HG03432 (cell line): ENCODE measurements at regions not wholly inside any gene's neighbourhood (a gene's known extent, or its start where the extent isn't known, plus 50 kb on each side); places are given as distances from the start of the nearest gene placed in this dataset.
"Not testable (repeated sequence)": the region's sequence is repeated elsewhere in the genome, so short reads cannot be mapped to it uniquely, and the experiment has no call there.

ENCODE experiments used
- ATAC-seq: cut with Tn5 transposase; IDR thresholded peaks from one replicate; pipeline ENCODE4 v1.9.1; 2021; ENCODE audit warnings: mild to moderate bottlenecking, moderate library complexity; ENCODE audit not compliant: unreplicated experiment

DNA sequence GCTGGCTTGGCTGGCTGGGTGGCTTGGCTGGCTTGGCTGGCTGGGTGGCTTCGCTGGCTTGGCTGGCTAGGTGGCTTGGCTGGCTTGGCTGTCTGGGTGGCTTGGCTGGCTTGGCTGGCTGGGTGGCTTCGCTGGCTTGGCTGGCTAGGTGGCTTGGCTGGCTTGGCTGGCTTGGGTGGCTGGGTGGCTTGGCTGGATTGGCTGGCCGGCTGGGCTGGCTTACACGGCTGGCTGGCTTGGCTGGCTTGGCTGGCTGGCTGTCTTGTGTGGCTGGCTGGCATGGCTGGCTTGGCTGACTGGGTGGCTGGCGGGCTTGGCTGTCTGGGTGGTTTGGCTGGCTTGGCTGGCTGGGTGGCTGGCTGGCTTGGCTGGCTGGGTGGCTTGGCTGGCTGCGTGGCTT, 437.0 kb downstream of the GOLGA6L6 start:
- not testable (repeated sequence) for ATAC-seq

DNA sequence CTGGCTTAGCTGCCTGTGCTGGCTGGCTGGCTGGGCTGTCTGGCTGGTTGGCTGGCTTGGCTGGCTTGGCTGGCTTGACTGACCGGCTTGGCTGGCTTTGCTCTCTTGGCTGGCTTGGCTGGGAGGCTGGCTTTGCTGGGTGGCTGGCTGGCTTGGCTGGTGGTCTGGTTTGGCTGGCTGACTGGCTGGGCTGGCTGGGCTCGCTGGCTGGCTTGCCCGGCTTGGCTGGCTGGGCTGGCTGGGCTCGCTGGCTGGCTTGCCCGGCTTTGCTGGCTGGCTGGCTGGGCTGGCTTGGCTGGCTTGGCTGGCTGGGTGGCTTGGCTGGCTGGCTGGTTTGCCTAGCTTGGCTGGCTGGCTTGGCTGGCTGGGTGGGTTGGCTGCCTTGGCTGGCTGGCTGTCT, 438.7 kb downstream of the GOLGA6L6 start:
- not testable (repeated sequence) for ATAC-seq

DNA sequence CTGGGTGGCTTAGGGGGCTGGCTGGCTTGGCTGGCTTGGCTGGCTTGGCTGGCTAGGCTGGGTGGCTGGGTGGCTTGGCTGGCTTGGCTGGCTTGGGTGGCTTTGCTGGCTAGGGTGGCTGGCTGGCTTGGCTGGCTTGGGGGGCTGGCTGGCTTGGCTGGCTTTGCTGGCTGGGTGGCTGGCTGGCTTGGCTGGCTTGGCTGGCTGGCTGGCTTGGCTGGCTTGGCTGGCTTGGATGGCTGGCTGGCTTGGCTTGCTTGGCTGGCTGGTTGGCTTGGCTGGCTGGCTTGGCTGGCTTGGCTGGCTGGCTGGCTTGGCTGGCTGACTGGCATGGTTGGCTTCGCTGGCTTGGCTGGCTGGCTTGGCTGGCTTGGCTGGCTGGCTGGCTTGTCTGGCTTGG, 439.4 kb downstream of the GOLGA6L6 start:
- ATAC-seq = not testable (repeated sequence)

DNA sequence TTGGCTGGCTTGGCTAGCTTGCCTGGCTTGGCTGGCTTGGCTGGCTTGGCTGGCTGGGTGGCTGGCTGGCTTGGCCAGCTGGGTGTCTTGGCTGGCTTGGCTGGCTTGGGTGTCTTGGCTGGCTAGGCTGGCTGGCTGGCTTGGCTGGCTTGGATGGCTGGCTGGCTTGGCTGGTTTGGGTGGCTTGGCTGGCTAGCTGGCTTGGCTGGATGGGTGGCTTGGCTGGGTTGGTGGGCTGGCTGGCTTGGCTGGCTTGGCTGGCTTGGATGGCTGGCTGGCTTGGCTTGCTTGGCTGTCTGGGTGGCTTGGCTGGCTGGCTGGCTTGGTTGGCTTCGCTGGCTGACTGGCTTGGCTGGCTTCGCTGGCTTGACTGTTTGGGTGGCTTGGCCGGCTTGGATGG, 440.3 kb downstream of the GOLGA6L6 start:
- not testable (repeated sequence) for ATAC-seq

DNA sequence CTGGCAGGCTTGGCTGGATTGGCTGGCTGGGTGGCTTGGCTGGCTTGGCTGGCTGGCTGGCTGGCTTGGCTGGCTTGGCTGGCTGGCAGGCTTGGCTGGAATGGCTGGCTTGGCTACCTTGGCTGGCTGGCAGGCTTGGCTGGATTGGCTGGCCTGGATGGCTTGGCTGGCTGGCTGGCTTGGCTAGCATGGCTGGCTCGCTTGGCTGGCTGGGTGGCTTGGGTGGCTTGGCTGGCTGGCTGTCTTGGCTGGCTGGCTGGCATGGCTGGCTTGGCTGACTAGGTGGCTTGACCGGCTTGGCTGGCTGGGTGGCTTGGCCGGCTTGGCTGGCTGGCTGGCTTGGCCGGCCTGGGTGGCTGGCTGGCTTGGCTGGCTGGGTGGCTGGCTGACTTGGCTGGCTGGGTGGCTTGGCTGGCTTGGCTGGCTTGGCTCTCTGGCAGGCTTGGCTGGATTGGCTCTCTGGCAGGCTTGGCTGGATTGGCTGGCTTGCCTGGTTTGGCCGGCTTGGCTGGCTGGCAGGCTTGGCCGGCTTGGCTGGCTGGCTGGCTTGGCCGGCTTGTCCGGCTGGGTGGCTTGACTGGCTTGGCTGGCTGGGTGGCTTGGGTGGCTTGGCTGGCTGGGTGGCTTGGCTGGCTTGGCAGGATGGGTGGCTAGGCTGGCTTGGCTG, 440.9 kb downstream of the GOLGA6L6 start:
- not testable (repeated sequence) for ATAC-seq

DNA sequence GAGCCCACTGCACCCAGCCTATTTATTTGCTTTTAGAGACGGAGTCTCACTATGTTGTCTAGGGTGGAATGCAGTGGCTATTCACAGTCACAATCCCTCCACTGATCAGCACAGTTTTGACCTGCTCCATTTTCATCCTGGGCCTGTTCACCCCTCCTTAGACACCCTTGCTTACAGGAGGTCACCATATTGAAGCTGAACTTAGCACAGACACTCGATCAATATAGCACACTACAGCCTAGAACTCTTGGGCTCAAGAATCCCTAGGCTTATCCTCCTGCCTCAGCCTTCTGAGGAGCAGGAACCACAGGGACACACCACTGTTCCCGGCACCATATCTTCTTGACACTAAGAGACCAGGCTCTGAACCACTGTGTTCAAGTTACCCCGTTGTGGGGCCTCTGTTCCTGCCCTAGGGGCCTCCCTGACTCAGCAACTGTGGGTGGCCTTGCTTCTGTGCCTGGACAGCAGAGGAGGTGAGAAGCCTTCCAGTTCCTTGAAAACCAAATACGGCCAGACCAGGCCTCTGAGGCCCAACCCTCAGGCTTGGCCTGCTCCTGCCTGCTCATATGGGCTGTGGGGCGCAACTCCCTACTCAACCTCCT, 445.8 kb downstream of the GOLGA6L6 start:
- not testable (repeated sequence) for ATAC-seq

DNA sequence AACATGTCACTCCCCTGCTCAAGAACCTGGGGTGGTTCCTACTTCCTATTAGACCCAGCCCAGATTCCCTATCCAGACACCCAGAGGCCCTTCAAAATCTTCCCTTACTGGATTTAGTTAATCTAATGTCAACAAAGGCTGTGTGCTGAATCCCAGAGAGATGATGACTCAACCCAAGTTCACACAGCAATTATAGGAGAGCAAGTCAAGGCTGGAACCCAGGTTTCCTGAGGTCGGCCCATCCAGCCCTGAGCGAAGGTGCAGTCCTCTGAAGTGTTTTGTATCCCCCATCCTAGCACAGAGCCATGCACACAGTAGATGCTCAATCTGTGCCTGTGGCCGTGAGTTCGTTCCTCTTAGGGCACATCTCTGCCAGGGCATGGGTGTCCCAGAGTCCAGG, 452.1 kb downstream of the GOLGA6L6 start:
- not testable (repeated sequence) for ATAC-seq

DNA sequence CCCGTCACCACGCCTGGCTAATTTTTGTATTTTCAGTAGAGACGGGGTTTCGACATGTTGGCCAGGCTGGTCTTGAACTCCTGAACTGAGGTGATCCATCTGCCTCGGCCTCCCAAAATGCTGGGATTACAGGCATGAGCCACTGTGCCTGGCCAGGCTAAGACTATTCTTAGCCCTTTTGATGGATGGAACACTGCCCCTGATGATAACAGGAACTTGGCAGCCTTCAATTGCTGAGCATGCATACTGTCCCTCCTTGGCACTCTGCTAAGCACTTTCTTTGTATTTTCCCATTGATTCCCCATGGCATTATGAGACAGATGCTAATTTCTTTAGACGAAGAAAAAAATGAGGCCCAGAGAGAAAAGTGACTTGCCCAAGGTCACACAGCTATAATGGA, 457.6 kb downstream of the GOLGA6L6 start:
- ATAC-seq = not testable (repeated sequence)

DNA sequence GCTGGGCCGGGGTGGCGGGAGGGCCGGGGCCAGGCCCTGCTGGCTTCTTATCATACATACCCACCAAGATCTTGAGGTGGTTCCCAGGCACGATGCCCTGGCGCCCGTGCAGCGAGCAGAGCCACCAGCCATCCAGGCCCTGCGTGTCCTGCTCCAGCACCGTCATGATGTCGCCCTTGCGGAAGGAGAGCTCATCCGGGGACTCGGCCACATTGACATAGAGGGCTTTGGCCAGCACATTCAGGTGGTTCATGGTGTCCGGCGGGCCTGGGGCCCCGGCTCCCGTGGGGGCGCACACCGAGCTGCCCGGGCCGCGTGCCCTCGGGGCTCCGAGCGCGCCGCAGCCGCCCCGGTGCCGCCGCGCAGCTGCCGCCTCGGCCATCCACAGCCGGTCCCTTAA, 467.5 kb downstream of the GOLGA6L6 start:
- not testable (repeated sequence) for ATAC-seq

DNA sequence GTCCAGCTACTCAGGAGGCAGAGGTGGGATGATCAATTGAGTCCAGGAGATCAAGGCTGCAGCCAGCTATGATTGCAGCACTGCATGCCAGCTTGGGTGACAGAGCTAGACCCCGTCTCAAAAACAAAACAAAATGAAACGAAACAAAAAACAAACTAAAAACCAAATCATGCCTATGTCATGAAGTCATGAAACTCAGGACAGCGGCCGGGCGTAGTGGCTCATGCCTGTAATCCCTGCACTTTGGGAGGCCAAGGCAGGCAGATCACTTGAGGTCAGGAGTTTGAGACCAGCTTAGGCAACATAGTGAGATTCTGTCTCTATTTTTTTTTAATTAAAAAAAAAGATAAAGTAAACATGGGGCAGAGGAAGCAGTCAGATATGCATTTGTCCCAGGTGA, 472.6 kb downstream of the GOLGA6L6 start:
- not testable (repeated sequence) for ATAC-seq

DNA sequence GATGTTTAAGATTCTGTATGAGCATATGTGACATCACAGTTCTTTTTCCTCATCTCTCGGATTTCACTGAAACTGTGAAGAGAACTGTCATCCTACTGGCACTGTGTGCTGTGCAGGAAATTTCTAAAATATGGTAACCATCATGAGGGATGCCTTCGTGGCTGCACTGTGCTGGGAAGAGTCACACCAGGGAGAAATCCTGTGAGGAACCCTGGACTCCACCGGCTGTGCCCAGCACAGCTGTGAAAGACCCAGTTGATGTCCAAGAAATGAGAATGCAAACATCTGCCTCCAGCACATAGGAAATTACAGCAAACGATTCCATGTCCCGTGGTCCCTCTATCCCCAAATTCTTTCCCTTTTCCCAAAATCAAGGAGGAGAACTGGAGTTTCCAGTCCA, 475.4 kb downstream of the GOLGA6L6 start:
- ATAC-seq = not testable (repeated sequence)

DNA sequence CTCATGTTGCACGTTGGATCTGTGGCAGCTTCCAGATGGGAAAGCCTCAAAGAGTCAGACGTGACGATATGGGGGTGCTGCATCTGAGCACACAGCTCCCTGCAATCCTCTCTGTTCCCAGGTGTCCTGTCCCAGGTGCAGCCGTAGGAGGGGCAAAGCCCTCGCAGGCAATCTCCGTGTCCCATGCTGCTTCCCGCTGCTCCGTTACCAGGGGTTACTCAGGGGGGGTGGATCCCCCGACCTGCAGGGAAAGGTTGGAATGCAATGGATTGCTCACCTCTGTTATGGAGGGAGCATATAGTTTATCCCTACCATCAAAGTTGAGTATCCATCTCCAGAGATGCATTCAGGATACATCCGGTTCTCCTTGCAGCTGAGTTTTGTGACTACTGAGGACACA, 476.1 kb downstream of the GOLGA6L6 start:
- not testable (repeated sequence) for ATAC-seq

DNA sequence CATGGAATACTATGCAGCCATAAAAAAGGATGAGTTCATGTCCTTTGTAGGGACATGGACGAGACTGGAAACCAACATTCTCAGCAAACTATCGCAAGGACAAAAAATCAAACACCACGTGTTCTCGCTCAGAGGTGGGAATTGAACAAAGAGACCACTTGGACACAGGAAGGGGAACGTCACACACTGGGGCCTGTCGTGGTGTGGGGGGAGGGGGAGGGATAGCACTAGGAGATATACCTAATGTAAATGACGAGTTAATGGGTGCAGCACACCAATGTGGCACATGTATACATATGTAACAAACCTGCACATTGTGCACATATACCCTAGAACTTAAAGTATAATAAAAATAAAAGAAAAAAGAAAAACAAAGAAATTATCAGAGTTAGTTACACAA, 478.4 kb downstream of the GOLGA6L6 start:
- not testable (repeated sequence) for ATAC-seq

DNA sequence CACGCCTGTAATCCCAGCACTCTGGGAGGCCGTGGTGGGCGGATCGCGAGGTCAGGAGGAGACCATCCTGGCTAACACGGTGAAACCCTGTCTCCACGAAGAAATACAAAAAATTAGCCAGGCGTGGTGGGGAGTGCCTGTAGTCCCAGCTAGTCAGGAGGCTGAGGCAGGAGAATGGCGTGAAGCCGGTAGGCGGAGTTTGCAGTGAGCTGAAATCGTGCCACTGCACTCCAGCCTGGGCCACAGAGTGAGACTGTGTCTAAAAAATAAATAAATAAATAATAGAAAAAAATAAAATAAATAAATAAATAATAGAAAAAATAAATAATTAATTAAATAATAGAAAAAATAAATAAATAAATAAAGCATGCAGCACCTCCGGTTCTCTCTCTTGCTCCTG, 480.8 kb downstream of the GOLGA6L6 start:
- ATAC-seq = not testable (repeated sequence)

DNA sequence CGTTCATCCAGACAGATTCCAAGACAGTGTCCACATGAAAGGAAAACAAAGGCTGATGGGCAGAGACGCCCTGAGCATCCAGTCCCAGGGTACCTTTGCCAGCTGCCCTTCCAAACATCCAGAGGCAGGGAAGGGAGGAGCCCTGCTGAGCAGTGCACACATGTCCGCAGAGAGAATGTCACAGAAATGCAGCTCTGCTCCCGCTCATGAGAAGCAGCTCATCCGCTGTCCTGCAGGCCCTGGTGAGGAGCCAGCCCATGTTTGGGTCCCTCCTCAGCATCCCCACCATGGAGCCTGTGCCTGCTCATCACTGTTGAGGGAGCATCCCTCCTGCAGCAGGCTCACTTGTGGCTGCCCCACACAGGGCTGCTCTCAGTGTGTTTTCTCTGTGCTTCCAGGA, 484.7 kb downstream of the GOLGA6L6 start:
- not testable (repeated sequence) for ATAC-seq

DNA sequence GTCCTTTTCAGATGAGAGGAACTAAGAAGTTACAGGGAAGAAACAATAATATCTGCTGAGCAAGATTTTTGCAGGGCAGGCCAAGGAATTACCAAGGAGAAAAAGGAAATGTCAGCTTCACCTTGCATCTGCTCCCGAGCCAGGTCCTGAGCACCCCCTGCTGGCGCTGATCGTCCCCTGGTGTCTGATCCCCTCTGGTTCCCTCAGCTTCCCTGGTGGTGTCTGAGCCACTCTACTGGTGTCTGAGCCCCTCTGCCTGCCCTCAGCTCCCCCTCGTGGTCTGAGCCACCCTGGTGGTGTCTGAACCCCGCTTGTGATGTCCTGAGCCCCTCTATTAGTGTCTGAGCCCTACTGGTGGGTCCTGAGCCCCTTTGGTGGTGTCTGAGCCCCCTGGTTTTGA, 485.7 kb downstream of the GOLGA6L6 start:
- not testable (repeated sequence) for ATAC-seq

DNA sequence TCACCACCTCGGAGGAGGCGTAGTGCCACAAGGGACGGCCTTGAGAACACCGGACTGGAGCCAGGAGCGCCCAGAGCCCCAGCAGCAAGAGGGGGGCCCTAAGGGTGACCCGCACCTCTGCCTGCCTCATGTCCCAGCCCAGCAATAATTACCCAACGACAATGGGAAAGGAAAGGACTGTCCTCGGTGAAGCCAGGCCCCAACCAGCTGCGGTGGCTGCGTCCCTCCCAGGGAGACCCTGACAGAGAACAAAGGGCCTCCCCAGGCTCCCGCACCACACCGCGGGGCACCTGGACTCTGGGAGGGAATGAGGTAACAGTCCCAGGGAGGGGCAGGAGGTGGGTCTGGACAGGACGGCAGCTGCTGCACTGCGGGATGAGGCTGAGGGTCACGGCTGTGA, 493.4 kb downstream of the GOLGA6L6 start:
- ATAC-seq = not testable (repeated sequence)

DNA sequence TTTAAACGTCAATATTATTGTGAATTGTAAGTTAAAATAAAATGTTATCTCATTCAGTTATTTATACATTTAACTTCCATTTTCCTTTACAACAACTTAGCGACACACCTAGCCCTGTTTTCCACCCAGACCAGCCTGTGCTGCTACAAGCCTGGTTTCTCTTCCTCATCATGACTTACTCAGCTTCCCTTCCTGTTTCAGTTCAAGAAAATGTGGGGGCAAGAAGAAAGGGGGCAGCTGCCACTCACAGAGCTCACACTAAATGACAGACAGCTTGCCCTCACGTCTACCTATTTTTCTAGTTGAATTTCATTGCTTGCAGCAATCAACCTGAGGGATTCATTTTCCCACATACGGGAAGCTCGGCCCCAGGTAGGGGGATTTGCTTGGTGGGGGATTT, 496.4 kb downstream of the GOLGA6L6 start:
- not testable (repeated sequence) for ATAC-seq

DNA sequence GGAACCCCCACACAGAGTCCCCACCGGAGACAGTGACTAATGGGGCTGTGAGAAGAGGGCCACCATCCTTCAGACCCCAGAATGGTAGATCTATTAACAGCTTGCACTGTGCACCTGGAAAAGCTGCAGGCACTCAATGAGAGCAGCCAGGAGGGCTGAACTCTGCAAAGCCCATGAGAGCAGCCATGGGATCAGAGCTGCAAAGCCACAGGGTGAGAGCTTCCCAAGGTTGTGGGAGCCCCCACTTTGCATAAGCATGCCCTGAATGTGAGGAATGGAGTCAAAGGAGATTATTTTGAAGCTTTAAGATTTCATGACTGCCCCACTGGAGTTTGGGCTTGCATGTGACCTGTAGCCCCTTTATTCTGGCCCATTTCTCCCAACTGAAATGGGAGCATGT, 500.9 kb downstream of the GOLGA6L6 start:
- not testable (repeated sequence) for ATAC-seq

DNA sequence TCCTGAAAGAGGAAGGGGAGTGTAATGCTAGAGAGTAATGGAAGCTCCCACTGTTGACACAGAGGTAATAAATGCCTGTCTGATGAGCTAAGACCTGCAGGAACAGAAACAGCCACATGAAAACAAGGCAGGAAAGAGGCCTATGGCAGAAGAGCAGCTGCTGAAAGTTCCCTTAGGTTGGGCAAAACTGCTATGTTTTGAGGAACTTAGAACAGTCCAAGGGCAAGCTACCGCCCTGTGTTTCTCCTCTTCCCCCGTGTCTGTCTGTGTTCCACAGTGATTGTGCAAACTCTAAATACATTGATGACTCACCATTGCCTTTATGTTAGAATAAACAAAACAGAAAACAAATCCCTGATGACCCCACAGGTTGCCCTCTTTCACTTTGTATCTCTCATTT, 516.6 kb downstream of the GOLGA6L6 start:
- not testable (repeated sequence) for ATAC-seq

DNA sequence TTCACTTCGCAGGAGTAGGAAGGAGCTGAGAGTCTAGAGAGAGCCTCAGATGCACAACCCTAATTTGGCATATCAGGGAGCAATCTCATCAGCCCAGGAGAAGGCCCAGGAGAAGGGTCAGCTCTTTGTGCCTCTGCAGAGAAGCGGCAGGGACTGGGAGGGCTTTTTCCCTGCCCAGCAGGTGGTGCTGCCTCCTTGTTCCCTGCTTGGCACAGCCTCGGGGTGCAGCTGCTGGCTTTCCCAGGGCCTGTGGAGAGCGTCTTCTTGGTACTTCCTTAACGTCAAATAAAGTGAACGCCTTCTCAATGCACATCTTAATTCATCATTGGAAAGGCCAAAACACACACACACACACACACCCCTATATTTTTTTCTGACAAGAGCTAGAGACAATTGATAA, 519.3 kb downstream of the GOLGA6L6 start:
- ATAC-seq = not testable (repeated sequence)

DNA sequence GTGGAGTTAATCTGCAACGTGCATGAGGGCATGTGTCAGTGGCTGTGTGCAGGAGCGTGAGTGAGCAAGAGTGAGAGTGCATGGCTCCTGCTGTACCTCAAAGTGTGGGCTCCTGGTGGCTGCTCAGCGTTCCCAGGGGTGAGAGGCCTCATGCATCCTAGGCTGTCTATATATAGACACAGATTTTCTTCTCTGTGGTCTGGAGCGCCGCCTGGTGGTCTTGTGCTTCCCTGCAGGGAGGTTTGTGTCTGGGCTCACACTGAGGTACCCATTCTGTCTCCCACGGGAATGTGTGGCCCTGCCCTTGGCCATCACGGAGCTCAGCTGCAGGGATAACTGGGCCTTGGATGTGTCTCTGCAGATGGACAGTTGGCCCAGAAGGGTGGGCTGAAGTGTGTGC, 520.2 kb downstream of the GOLGA6L6 start:
- not testable (repeated sequence) for ATAC-seq

DNA sequence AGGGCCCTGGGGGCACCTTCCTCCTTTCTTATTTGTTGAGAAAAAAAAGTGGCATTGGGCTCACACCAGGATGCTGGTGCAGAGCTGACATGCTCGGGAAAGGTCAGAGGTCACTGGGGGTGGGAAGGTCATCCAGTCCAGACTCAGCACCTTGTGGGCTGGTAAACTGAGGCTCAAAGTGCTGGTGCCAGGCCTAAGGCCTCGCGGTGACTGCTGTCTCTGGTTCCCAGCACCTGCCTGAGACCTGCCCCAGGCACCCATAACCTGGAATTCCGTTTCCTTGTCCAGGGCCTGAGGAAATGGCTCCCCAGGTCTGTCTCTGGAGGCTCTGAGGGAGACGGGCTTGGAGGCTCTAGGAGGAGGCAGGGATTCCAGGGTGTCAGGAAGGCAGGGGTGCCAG, 521.0 kb downstream of the GOLGA6L6 start:
- ATAC-seq = not testable (repeated sequence)
